ENCODE measurements at regions not wholly inside any gene's neighbourhood (a gene's known extent, or its start where the extent isn't known, plus 50 kb on each side); places are given as distances from the start of the nearest gene placed in this dataset.

GRCh38 chr3:42037318-42037945 is 53.7 kb upstream of the TRAK1 start:
- CTCF ChIA-PET, result interaction anchor here (1.4 to 4.2 kb wide), 3 partner anchors 10 to 57 kb away, joined by 3 to 20 read pairs (median 14); no protein-coding TSS in a partner anchor
- DNase-seq (ENCODE audit: extremely low spot score), result no peak
- POLR2A ChIA-PET, result no interaction called here
- TF ChIP-seq CTCF (IDR thresholded peaks at IDR 0.05; ENCODE audit: control extremely low read depth, extremely low read depth, low read depth, missing control alignments), result no peak

GRCh38 chr3:42036483-42036823 is 54.7 kb upstream of the TRAK1 start:
- CTCF ChIA-PET, result interaction anchor here (1.4 to 4.2 kb wide), 3 partner anchors 11 to 58 kb away, joined by 3 to 20 read pairs (median 14); no protein-coding TSS in a partner anchor
- POLR2A ChIA-PET, result interaction anchor here (1.0 to 1.7 kb wide), 2 partner anchors 10 to 22 kb away, joined by 3 to 9 read pairs; no protein-coding TSS in a partner anchor
- no peak for TF ChIP-seq CTCF (IDR thresholded peaks at IDR 0.05; ENCODE audit: control extremely low read depth, extremely low read depth, low read depth, missing control alignments)
- no peak for DNase-seq (ENCODE audit: extremely low spot score)

GRCh38 chr3:42035816-42036482 is 55.2 kb upstream of the TRAK1 start:
- no peak for DNase-seq (ENCODE audit: extremely low spot score)
- POLR2A ChIA-PET, result interaction anchor here (1.0 to 1.7 kb wide), 2 partner anchors 10 to 22 kb away, joined by 3 to 9 read pairs; no protein-coding TSS in a partner anchor
- CTCF ChIA-PET, result interaction anchor here (1.6 to 4.2 kb wide), 4 partner anchors 10 to 155 kb away, joined by 4 to 20 read pairs (median 10); no protein-coding TSS in a partner anchor
- no peak for TF ChIP-seq CTCF (IDR thresholded peaks at IDR 0.05; ENCODE audit: control extremely low read depth, extremely low read depth, low read depth, missing control alignments)

GRCh38 chr3:42035007-42035406 is 56.1 kb upstream of the TRAK1 start:
- CTCF ChIA-PET, result interaction anchor here (1.6 to 4.2 kb wide), 4 partner anchors 9 to 156 kb away, joined by 4 to 20 read pairs (median 10); no protein-coding TSS in a partner anchor
- DNase-seq (ENCODE audit: extremely low spot score), result no peak
- POLR2A ChIA-PET, result interaction anchor here (1.7 kb wide), 1 partner anchor 9 kb away, joined by 9 read pairs; no protein-coding TSS in a partner anchor
- no peak for TF ChIP-seq CTCF (IDR thresholded peaks at IDR 0.05; ENCODE audit: control extremely low read depth, extremely low read depth, low read depth, missing control alignments)

GRCh38 chr3:42033741-42034140 is 57.4 kb upstream of the TRAK1 start:
- CTCF ChIA-PET, result interaction anchor here (1.5 kb wide), 1 partner anchor 12 kb away, joined by 3 read pairs; no protein-coding TSS in a partner anchor

More at GRCh38 chr3:42033741-42034140, 57.4 kb upstream of the TRAK1 start:
- POLR2A ChIA-PET, result no interaction called here
- DNase-seq (ENCODE audit: extremely low spot score), result no peak
- no peak for TF ChIP-seq CTCF (IDR thresholded peaks at IDR 0.05; ENCODE audit: control extremely low read depth, extremely low read depth, low read depth, missing control alignments)
